Sigmoid colon (tissue), 4 donors: ENCODE measurements at regions not wholly inside any gene's neighbourhood (a gene's known extent, or its start where the extent isn't known, plus 50 kb on each side); places are given as distances from the start of the nearest gene placed in this dataset.

ENCODE experiments used
- POLR2A ChIP-seq, 2 donors: fragments of 450-650 bp; IDR thresholded peaks; one replicate each; pipeline ENCODE4 v1.6.1; 2016; ENCODE audit warnings: antibody characterized with exemption in 2 of 2, mild to moderate bottlenecking in 2 of 2, moderate library complexity in 2 of 2
- POLR2AphosphoS5 ChIP-seq, 4 donors: sonication (generic); formaldehyde crosslinking; IDR thresholded peaks; one replicate each; pipeline ENCODE4 v1.6.1; 2017; ENCODE audit warnings: antibody characterized with exemption in 4 of 4
- TF ChIP-seq, protein P1 (sequence below), 4 experiments: fragments of 450-650 bp in 3 of 4; fragments of 200-600 bp in 1 of 4; IDR thresholded peaks; one replicate each; pipeline ENCODE4 v1.5.1; 2016 to 2019; ENCODE audit warnings: antibody characterized with exemption in 4 of 4, mild to moderate bottlenecking in 3 of 4, moderate library complexity in 2 of 4

DNA sequence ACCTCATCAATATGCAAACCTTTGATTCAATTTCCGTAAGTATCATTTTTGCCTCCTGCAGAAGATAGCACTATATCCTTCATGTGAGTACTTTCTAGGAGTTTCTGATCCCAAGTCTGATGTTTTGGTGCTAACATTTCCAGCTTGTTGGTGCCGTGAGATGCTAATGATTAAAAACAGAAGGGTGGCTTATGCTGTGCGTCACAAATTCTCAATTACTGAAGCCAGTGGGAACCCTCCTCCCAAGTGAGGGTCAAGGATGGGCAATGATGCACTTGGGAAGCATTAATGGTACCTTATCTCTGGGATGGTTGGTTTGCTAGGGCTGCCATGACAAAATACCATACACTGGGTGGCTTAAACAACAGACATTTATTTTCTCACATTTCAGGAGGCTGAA is 123.0 kb downstream of the FOXD1 start:
- TF ChIP-seq POLR2AphosphoS5 (IDR thresholded peaks at IDR 0.05) (no peak), POLR2A (IDR thresholded peaks at IDR 0.05) (no peak)
- TF ChIP-seq, protein P1, sequence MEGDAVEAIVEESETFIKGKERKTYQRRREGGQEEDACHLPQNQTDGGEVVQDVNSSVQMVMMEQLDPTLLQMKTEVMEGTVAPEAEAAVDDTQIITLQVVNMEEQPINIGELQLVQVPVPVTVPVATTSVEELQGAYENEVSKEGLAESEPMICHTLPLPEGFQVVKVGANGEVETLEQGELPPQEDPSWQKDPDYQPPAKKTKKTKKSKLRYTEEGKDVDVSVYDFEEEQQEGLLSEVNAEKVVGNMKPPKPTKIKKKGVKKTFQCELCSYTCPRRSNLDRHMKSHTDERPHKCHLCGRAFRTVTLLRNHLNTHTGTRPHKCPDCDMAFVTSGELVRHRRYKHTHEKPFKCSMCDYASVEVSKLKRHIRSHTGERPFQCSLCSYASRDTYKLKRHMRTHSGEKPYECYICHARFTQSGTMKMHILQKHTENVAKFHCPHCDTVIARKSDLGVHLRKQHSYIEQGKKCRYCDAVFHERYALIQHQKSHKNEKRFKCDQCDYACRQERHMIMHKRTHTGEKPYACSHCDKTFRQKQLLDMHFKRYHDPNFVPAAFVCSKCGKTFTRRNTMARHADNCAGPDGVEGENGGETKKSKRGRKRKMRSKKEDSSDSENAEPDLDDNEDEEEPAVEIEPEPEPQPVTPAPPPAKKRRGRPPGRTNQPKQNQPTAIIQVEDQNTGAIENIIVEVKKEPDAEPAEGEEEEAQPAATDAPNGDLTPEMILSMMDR (IDR thresholded peaks at IDR 0.05) = no peak
